AG04449 (cell line): ENCODE measurements at regions not wholly inside any gene's neighbourhood (a gene's known extent, or its start where the extent isn't known, plus 50 kb on each side); places are given as distances from the start of the nearest gene placed in this dataset.
"Not testable (repeated sequence)": the region's sequence is repeated elsewhere in the genome, so short reads cannot be mapped to it uniquely, and the experiment has no call there.

Experiments used
- CTCF ChIA-PET: fragments of 350-600 bp; formaldehyde crosslinking; extraction: SDS; loops from one replicate; lab custom pipeline; 2021; ENCODE audit warnings: antibody characterized with exemption; lab: Yijun Ruan, JAX
- POLR2A ChIA-PET: fragments of 400-600, 350-600 bp; formaldehyde crosslinking; extraction: SDS; loops from one replicate; lab custom pipeline; 2020; ENCODE audit warnings: antibody characterized with exemption, inconsistent platforms; lab: Yijun Ruan, JAX
- DNase-seq: peaks from one replicate; pipeline ENCODE4 v3.0.0-alpha.2; 2010; ENCODE audit warnings: low read depth, low spot score
- H3K4me3 ChIP-seq: 2 replicates; pipeline ENCODE4 v1.5.1; 2011; ENCODE audit warnings: low read depth, mild to moderate bottlenecking, control low read depth, low read length
- TF ChIP-seq, protein P1 (sequence below): IDR thresholded peaks from one replicate; pipeline ENCODE4 v1.5.1; 2011; ENCODE audit warnings: mild to moderate bottlenecking, moderate library complexity, low read length, control low read depth, inconsistent platforms; ENCODE audit not compliant: insufficient read depth; ENCODE audit errors: missing control alignments

DNA sequence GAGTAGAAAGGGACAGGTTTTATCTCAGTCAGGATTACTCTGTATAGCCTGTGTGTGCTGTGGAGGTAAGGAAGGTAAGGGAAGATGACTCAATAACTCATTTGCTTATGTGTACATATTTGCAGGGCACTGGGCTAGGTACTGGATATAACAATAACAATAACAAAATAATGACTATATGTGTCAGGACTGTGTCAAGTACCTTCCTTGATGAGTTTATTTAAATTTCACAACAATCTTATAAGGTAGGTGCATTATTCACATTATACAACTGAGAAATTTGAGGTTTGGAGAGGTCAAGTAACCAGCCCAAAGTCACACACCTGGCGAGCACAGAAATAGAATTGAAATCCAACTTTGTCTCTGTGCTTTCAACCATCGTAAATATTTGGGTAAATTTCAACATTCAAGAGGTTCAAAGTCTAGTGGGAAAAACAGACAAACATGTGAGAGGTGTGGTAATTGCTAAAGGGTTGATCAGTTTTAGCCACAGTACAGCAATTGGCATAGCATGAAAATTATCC is 131.8 kb downstream of the APIP start:
- no peak for DNase-seq
- TF ChIP-seq, protein P1, sequence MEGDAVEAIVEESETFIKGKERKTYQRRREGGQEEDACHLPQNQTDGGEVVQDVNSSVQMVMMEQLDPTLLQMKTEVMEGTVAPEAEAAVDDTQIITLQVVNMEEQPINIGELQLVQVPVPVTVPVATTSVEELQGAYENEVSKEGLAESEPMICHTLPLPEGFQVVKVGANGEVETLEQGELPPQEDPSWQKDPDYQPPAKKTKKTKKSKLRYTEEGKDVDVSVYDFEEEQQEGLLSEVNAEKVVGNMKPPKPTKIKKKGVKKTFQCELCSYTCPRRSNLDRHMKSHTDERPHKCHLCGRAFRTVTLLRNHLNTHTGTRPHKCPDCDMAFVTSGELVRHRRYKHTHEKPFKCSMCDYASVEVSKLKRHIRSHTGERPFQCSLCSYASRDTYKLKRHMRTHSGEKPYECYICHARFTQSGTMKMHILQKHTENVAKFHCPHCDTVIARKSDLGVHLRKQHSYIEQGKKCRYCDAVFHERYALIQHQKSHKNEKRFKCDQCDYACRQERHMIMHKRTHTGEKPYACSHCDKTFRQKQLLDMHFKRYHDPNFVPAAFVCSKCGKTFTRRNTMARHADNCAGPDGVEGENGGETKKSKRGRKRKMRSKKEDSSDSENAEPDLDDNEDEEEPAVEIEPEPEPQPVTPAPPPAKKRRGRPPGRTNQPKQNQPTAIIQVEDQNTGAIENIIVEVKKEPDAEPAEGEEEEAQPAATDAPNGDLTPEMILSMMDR = no peak
- POLR2A ChIA-PET = no interaction called here
- H3K4me3 ChIP-seq = no peak overlapping the region
- CTCF ChIA-PET = no interaction called here

DNA sequence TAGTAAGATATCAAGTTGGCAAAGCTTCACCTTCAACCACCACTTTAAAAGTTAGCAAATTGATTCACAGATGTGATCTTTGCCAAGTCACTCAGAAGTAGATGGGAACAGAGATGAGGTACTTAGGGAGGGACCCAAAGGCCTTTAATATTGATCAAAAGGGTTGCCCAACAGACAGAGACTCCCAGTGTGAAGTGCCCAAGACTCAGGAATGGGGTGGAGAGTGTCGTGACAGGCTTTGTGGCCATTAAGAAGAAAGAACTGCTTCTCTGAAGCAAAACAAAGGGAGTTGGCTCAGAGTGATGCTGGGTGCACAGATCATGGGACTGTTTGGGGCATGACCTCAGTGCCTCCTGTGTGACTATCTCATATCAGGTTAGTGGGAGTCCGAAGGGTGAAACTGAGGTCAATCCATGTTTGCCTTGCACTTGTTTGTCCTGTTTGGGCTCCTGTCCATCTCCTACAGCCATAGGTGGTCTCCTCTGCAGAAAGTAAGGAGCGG is 132.3 kb downstream of the APIP start:
- no peak for DNase-seq
- TF ChIP-seq, protein P1 = no peak
- POLR2A ChIA-PET = no interaction called here
- CTCF ChIA-PET = no interaction called here
- no peak overlapping the region for H3K4me3 ChIP-seq

DNA sequence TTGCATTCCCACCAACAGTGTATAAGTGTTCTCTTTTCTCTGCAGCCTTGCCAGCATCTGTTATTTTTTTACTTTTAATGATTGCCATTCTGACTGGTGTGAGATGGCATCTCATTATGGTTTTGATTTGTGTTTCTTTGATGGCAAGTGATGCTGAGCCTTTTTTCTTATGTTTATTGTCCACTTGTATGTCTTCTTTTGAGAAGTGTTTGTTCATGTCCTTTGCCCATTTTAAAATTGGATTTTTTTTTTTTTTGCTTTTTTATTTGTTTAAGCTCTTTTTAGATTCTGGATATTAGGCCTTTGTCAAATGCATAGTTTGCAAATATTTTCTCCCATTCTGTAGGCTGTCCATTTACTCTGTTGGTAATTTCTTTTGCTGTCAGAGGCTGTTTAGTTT is 134.4 kb downstream of the APIP start:
- DNase-seq, CTCF ChIA-PET, POLR2A ChIA-PET, H3K4me3 ChIP-seq: not testable (repeated sequence)

DNA sequence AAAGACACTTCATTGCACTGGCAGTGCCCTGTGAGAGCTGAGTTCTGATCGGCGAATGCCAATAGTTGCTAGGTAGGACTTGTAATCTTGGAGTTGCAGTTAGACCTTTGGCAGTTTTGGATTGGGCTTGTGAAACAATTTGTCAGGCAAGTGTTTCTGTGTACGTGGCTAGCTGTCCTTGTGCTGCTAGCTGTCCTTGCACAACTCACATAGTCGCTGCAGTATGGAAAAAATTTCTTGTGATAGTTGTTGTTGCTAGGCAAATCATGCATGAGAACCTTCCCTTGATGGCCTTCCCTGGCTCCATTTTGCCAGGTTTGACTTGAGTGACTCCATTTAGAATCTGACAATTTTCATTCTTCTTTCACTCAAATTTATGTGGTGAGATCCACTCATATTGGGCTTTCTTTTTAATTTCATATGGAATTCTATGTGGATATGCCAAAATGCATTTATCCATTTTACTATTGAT is 140.7 kb downstream of the APIP start:
- DNase-seq = no peak
- no peak overlapping the region for H3K4me3 ChIP-seq
- CTCF ChIA-PET = interaction anchor here (1.2 kb wide), 1 partner anchor 189 kb away, joined by 3 read pairs; no protein-coding TSS in a partner anchor
- TF ChIP-seq, protein P1 = no peak
- POLR2A ChIA-PET = no interaction called here

DNA sequence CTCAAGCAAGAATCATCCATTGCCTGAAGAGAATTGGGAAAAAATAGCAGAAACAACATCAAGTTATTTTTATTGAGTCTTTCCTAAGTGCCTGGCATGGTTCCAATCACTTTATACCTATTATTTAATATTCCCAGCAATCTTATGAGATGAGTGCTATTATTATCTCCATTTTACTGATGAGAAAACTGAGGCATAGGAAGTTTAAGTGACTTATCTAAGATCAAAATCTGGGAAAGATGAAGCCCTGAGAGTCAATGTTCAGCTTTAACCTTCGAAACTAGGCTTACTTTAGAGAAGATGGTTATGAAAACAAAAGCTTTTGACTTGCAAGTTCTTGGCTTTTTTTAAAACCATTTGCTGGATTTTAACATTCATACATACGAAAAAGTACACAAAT is 141.6 kb downstream of the APIP start:
- TF ChIP-seq, protein P1 = no peak
- no peak overlapping the region for H3K4me3 ChIP-seq
- POLR2A ChIA-PET = no interaction called here
- no peak for DNase-seq
- CTCF ChIA-PET = interaction anchor here (1.2 kb wide), 1 partner anchor 188 kb away, joined by 3 read pairs; no protein-coding TSS in a partner anchor

DNA sequence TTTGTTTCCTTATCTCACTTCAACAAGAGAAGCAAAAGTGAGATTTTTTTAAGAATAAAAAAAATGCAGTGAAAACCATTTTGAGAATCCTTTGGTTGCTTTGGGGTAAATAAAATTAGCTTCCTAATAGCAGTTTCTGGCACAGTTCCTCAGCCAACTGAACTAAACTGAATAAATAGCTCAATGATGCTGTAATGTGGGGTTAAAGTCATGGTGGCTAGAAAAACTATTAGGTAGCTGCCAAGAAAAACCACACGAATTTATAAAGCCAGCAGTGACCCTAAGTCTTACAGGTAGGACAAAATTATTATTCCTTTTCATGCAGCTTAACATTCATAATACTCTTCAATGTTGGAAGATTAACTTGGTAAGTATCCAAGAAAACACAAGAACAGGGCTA is 142.4 kb downstream of the APIP start:
- no peak for DNase-seq
- no peak overlapping the region for H3K4me3 ChIP-seq
- TF ChIP-seq, protein P1 = no peak
- ChIA-PET CTCF (no interaction called here), POLR2A (no interaction called here)

DNA sequence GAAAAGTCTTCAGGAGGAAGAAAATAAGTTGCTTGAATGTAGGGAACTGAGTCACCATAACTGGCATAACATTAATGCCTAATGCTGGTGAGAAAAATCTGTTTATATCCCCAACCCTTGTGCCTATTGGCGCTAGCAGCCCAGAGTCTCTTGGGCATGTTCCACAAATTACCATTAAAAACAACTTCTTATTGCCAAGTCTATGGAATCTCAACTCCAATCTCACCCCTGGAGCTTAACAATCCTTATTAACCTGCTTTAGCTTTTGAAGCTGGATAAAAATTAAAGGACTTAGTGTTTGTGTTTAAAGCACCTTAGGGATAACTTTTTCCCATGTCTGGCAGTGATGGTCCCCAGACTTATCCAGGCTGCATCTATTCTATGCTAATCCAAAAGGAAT is 143.0 kb downstream of the APIP start:
- ChIA-PET POLR2A (no interaction called here), CTCF (no interaction called here)
- DNase-seq = no peak
- H3K4me3 ChIP-seq = no peak overlapping the region
- TF ChIP-seq, protein P1 = no peak
